H9 (cell line): ENCODE measurements at regions not wholly inside any gene's neighbourhood (a gene's known extent, or its start where the extent isn't known, plus 50 kb on each side); places are given as distances from the start of the nearest gene placed in this dataset.
A peak's percentile ranks its signal among the peaks of the same experiment; 100 is the strongest.

Experiments
- DNase-seq: peaks from one replicate; pipeline ENCODE4 v3.0.0-alpha.2; 2017
- H2AFZ ChIP-seq: one replicate; pipeline ENCODE4 v1.6.1; 2013; ENCODE audit warnings: mild to moderate bottlenecking, low read length, control low read depth, moderate library complexity
- H2AK5ac ChIP-seq: 2 replicates; pipeline ENCODE4 v1.6.1; 2013; ENCODE audit warnings: low read length, control low read depth, mixed read lengths; ENCODE audit not compliant: insufficient read length
- H2BK120ac ChIP-seq: one replicate; pipeline ENCODE4 v1.6.1; 2013; ENCODE audit warnings: low read depth, mild to moderate bottlenecking, low read length, control low read depth, inconsistent platforms; ENCODE audit not compliant: poor library complexity, severe bottlenecking
- H2BK12ac ChIP-seq: 2 replicates; pipeline ENCODE4 v1.6.1; 2013; ENCODE audit warnings: low read length, control low read depth, mixed read lengths, low read depth; ENCODE audit not compliant: insufficient read length
- H2BK15ac ChIP-seq: 2 replicates; pipeline ENCODE4 v1.6.1; 2013; ENCODE audit warnings: low read depth, low read length, control low read depth
- H2BK20ac ChIP-seq: one replicate; pipeline ENCODE4 v1.6.1; 2013; ENCODE audit warnings: low read depth, mild to moderate bottlenecking, low read length, control low read depth, inconsistent platforms; ENCODE audit not compliant: poor library complexity, severe bottlenecking
- H2BK5ac ChIP-seq: 2 replicates; pipeline ENCODE4 v1.6.1; 2013; ENCODE audit warnings: low read length, control low read depth, mixed read lengths; ENCODE audit not compliant: insufficient read length
- H3K14ac ChIP-seq: 2 replicates; pipeline ENCODE4 v1.6.1; 2013; ENCODE audit warnings: low read length, control low read depth; ENCODE audit not compliant: insufficient read depth
- H3K18ac ChIP-seq: 2 replicates; pipeline ENCODE4 v1.6.1; 2013; ENCODE audit warnings: low read depth, mild to moderate bottlenecking, mixed read lengths, low read length, control low read depth; ENCODE audit not compliant: insufficient read length
- H3K23ac ChIP-seq: 2 replicates; pipeline ENCODE4 v1.6.1; 2013; ENCODE audit warnings: low read length, control low read depth, mixed read lengths, low read depth; ENCODE audit not compliant: insufficient read length
- H3K23me2 ChIP-seq: 2 replicates; pipeline ENCODE4 v1.6.1; 2013; ENCODE audit warnings: low read depth, mild to moderate bottlenecking, mixed read lengths, low read length, control low read depth; ENCODE audit not compliant: insufficient read length, poor library complexity, severe bottlenecking
- H3K27ac ChIP-seq: 2 replicates; pipeline ENCODE4 v1.5.1; 2013; ENCODE audit warnings: low read length, control low read depth, mixed read lengths, low read depth; ENCODE audit not compliant: insufficient read length
- H3K27me3 ChIP-seq: 2 replicates; pipeline ENCODE4 v1.6.1; 2013; ENCODE audit warnings: low read length, control low read depth, inconsistent platforms; ENCODE audit not compliant: insufficient read depth
- H3K4ac ChIP-seq: 2 replicates; pipeline ENCODE4 v1.6.1; 2013; ENCODE audit warnings: low read depth, mild to moderate bottlenecking, control low read depth, inconsistent platforms, low read length, moderate library complexity
- H3K4me1 ChIP-seq: 2 replicates; pipeline ENCODE4 v1.6.1; 2013; ENCODE audit warnings: low read length, control low read depth, inconsistent platforms; ENCODE audit not compliant: insufficient read depth
- H3K4me2 ChIP-seq: 2 replicates; pipeline ENCODE4 v1.6.1; 2013; ENCODE audit warnings: low read length, control low read depth, mixed read lengths; ENCODE audit not compliant: insufficient read length, insufficient read depth
- H3K56ac ChIP-seq: 2 replicates; pipeline ENCODE4 v1.6.1; 2013; ENCODE audit warnings: low read depth, mild to moderate bottlenecking, mixed read lengths, low read length, control low read depth; ENCODE audit not compliant: insufficient read length
- H3K79me1 ChIP-seq: 2 replicates; pipeline ENCODE4 v1.6.1; 2013; ENCODE audit warnings: low read depth, mild to moderate bottlenecking, moderate library complexity, low read length, control low read depth, inconsistent platforms; ENCODE audit not compliant: insufficient read depth, poor library complexity, severe bottlenecking
- H3K79me2 ChIP-seq: 2 replicates; pipeline ENCODE4 v1.6.1; 2013; ENCODE audit warnings: low read length, control low read depth, inconsistent platforms; ENCODE audit not compliant: insufficient read depth
- H3K9ac ChIP-seq: 2 replicates; pipeline ENCODE4 v1.6.1; 2013; ENCODE audit warnings: low read length, control low read depth, mixed read lengths; ENCODE audit not compliant: insufficient read length; ENCODE audit errors: extremely low read depth
- H3K9me3 ChIP-seq: one replicate; pipeline ENCODE4 v1.6.1; 2013; ENCODE audit warnings: low read depth, low read length, inconsistent platforms; ENCODE audit not compliant: control insufficient read depth
- H3T11ph ChIP-seq: one replicate; pipeline ENCODE4 v1.6.1; 2013; ENCODE audit warnings: mild to moderate bottlenecking, low read length, control low read depth, inconsistent platforms
- H4K20me1 ChIP-seq: one replicate; pipeline ENCODE4 v1.6.1; 2013; ENCODE audit not compliant: control insufficient read depth, insufficient read length, insufficient read depth
- H4K5ac ChIP-seq: 2 replicates; pipeline ENCODE4 v1.6.1; 2013; ENCODE audit warnings: low read depth, mild to moderate bottlenecking, mixed read lengths, low read length, control low read depth; ENCODE audit not compliant: insufficient read length
- H4K8ac ChIP-seq: replicated peaks from 2 replicates; pipeline ENCODE4 v1.6.1; 2013; ENCODE audit warnings: low read length, control low read depth, mixed read lengths, low read depth; ENCODE audit not compliant: insufficient read length
- H4K91ac ChIP-seq: 2 replicates; pipeline ENCODE4 v1.6.1; 2013; ENCODE audit warnings: low read depth, mild to moderate bottlenecking, moderate library complexity, mixed read lengths, low read length, control low read depth; ENCODE audit not compliant: insufficient read length
- H3K27ac Mint-ChIP-seq, 3 experiments: 2 replicates in 2 of 3; 3 replicates in 1 of 3; pipeline ENCODE4 v1.8.0; 2020 to 2021; ENCODE audit warnings: mixed read lengths in 3 of 3, mild to moderate bottlenecking in 1 of 3, moderate library complexity in 1 of 3
- H3K27me3 Mint-ChIP-seq: 2 replicates; pipeline ENCODE4 v1.8.0; 2021; ENCODE audit warnings: low read depth, mild to moderate bottlenecking, moderate library complexity, mixed read lengths
- H3K36me3 Mint-ChIP-seq, 3 experiments: 2 replicates in 2 of 3; 3 replicates in 1 of 3; pipeline ENCODE4 v1.8.0; 2020 to 2021; ENCODE audit warnings: low read depth in 3 of 3, mixed read lengths in 3 of 3; ENCODE audit not compliant: insufficient read depth in 1 of 3
- H3K4me1 Mint-ChIP-seq, 2 experiments: 2 replicates each; pipeline ENCODE4 v1.8.0; 2020; ENCODE audit warnings: mixed read lengths in 2 of 2
- H3K4me3 Mint-ChIP-seq, 2 experiments: 2 replicates in 1 of 2; 3 replicates in 1 of 2; pipeline ENCODE4 v1.8.0; 2020 to 2021; ENCODE audit warnings: mild to moderate bottlenecking in 2 of 2, mixed read lengths in 2 of 2, moderate library complexity in 1 of 2
- H3K9me3 Mint-ChIP-seq, 2 experiments: 2 replicates in 1 of 2; 3 replicates in 1 of 2; pipeline ENCODE4 v1.8.0; 2020; ENCODE audit warnings: mild to moderate bottlenecking in 2 of 2, mixed read lengths in 2 of 2, moderate library complexity in 1 of 2
- CTCF ChIP-seq: fragments of 200-600 bp; sonication (generic); conservative IDR thresholded peaks from 3 replicates; pipeline ENCODE4 v1.8.0; 2021; ENCODE audit warnings: antibody characterized with exemption, mild to moderate bottlenecking
- WGBS: extraction: QIAGEN DNeasy Blood & Tissue Kit; methylation state at CpG from one replicate; pipeline ENCODE4 v1.1.7; 2013; ENCODE audit warnings: missing lambda C conversion rate, low lambda C conversion rate, mixed read lengths; ENCODE audit not compliant: insufficient read length; ENCODE audit errors: extremely low coverage; 5-methylcytosine and 5-hydroxymethylcytosine counted together

- no peaks in the 10 kb centered on the region for H3K27me3 ChIP-seq
- Mint-ChIP-seq H3K27ac (peak overlapping the region in 2 of 3 experiments; percentile 22 to 42; a peak in 2 of 7 replicates), H3K36me3 (0 out of 7 replicates have a peak, but pooled peaks cover 0 to 7% (median 0%) of the 10 kb centered on the region in 3 experiments), H3K9me3 (0 out of 5 replicates have a peak, but pooled peaks cover 2 to 5% of the 10 kb centered on the region in 2 experiments), H3K27me3 (no peaks in the 10 kb centered on the region), H3K4me1 (peaks cover 31 to 51% of the 10 kb centered on the region in 2 experiments), H3K4me3 (no peak overlapping the region)
- H4K5ac ChIP-seq = no peak overlapping the region
- H3T11ph ChIP-seq = no peak overlapping the region
- H3K4me2 ChIP-seq = no peak overlapping the region
- H3K79me1 ChIP-seq = no peaks in the 10 kb centered on the region
- H3K79me2 ChIP-seq = no peaks in the 10 kb centered on the region
- no peak for DNase-seq
- no peak overlapping the region for H3K9ac ChIP-seq
- H2BK5ac ChIP-seq = no peak overlapping the region
- TF ChIP-seq CTCF = no peak
- H3K56ac ChIP-seq = no peak overlapping the region
- no peak overlapping the region for H3K18ac ChIP-seq
- no peak overlapping the region for H4K8ac ChIP-seq
- H2AFZ ChIP-seq = no peak overlapping the region
- H2BK12ac ChIP-seq = no peak overlapping the region
- H3K4me1 ChIP-seq = peaks cover 2% of the 10 kb centered on the region; the same call in 1 of the 2 replicates
- H3K23ac ChIP-seq = no peak overlapping the region
- no peaks in the 10 kb centered on the region for H4K20me1 ChIP-seq
- no peak overlapping the region for H2BK15ac ChIP-seq
- H2BK120ac ChIP-seq = no peak overlapping the region
- no peak overlapping the region for H3K4ac ChIP-seq
- H3K14ac ChIP-seq = no peak overlapping the region
- H2BK20ac ChIP-seq = no peak overlapping the region
- WGBS = no CpG with 5 or more reads among the region's 1 CpG
- no peaks in the 10 kb centered on the region for H3K9me3 ChIP-seq
- no peak overlapping the region for H3K27ac ChIP-seq
- H4K91ac ChIP-seq = no peak overlapping the region
- no peaks in the 10 kb centered on the region for H3K23me2 ChIP-seq
- H2AK5ac ChIP-seq = no peak overlapping the region
These were observed 136.8 kb upstream of the RAPGEF2 start for GRCh38 chr4:158966091-158966490.
